HCT116 (cell line): ENCODE measurements at regions not wholly inside any gene's neighbourhood (a gene's known extent, or its start where the extent isn't known, plus 50 kb on each side); places are given as distances from the start of the nearest gene placed in this dataset.

Experiments used
- ATAC-seq: fragments of 200-7000 bp; cut with Tn5 transposase; 2 replicates; pipeline ENCODE4 v1.9.1; 2020; ENCODE audit warnings: mild to moderate bottlenecking, moderate library complexity
- BruUV-seq: library from RNA; stranded (reverse); fragments of 400-500 nt; replicated peaks from 2 replicates; lab custom pipeline; 2021; lab: Mats Ljungman, UMichigan
- CTCF ChIA-PET: fragments of 300-600 bp; sonication (Branson Sonifier 250); formaldehyde crosslinking; loops from one replicate; lab custom pipeline; 2021; ENCODE audit warnings: antibody characterized with exemption; lab: Charles Lee
- POLR2A ChIA-PET: fragments of 300-600, 350-600 bp; sonication (Branson Sonifier 250); formaldehyde crosslinking; loops from one replicate; lab custom pipeline; 2021; ENCODE audit warnings: antibody characterized with exemption; lab: Charles Lee
- RAD21 ChIA-PET, 2 experiments: fragments of 300-600 bp; sonication (Branson Sonifier 250); formaldehyde crosslinking; loops; one replicate each; lab custom pipeline; 2023; ENCODE audit warnings: low total read pairs in 2 of 2; ENCODE audit not compliant: uncharacterized antibody in 2 of 2, unreplicated experiment in 2 of 2, low non-redundant PET in 1 of 2; lab: Charles Lee
- DNase-seq: peaks from one replicate; pipeline ENCODE4 v3.0.0-alpha.2; 2010; ENCODE audit warnings: low read depth, low spot score
- H2AFZ ChIP-seq: fragments of 200-600 bp; shearing (Covaris generic), sonication (generic); 2 replicates; pipeline ENCODE4 v1.6.1; 2017; ENCODE audit warnings: low read depth, mixed run types, mixed read lengths, antibody characterized with exemption, low read length; ENCODE audit not compliant: poor library complexity, severe bottlenecking
- H3K27ac ChIP-seq: 2 replicates; pipeline ENCODE4 v1.5.1; 2012; ENCODE audit warnings: low read depth, low read length
- H3K27me3 ChIP-seq: fragments of 200-600 bp; sonication (generic); 2 replicates; pipeline ENCODE4 v1.6.1; 2016; ENCODE audit warnings: mixed run types, low read length, mixed read lengths; ENCODE audit not compliant: insufficient read depth
- H3K36me3 ChIP-seq, 2 experiments: fragments of 200-500 bp in 1 of 2; fragments of 200-600 bp in 1 of 2; sonication (Bioruptor generic) in 1 of 2; sonication (generic) in 1 of 2; 2 replicates each; pipeline versions ENCODE4 v1.5.1 to v1.6.1; 2014 to 2016; ENCODE audit warnings: low read length in 2 of 2, inconsistent platforms in 1 of 2, mixed read lengths in 1 of 2, mixed run types in 1 of 2; ENCODE audit not compliant: insufficient read depth in 2 of 2, control insufficient read depth in 1 of 2
- H3K4me1 ChIP-seq, 2 experiments: fragments of 200-600 bp in 1 of 2; sonication (generic) in 1 of 2; 2 replicates each; pipeline versions ENCODE4 v1.5.1 to v1.6.1; 2012 to 2017; ENCODE audit warnings: low read length in 2 of 2, inconsistent platforms in 1 of 2, mild to moderate bottlenecking in 1 of 2, mixed read lengths in 1 of 2, mixed run types in 1 of 2, moderate library complexity in 1 of 2; ENCODE audit not compliant: insufficient read depth in 2 of 2, control insufficient read depth in 1 of 2
- H3K4me2 ChIP-seq: fragments of 200-600 bp; sonication (generic); 2 replicates; pipeline ENCODE4 v1.6.1; 2017; ENCODE audit warnings: mixed run types, low read length, mixed read lengths
- H3K4me3 ChIP-seq, 2 experiments: fragments of 200-600 bp in 1 of 2; sonication (generic) in 1 of 2; replicated peaks in 1 of 2; 2 replicates each; pipeline ENCODE4 v1.5.1; 2011 to 2016; ENCODE audit warnings: low read length in 2 of 2, control low read depth in 1 of 2, low read depth in 1 of 2, mild to moderate bottlenecking in 1 of 2, mixed read lengths in 1 of 2, mixed run types in 1 of 2
- H3K79me2 ChIP-seq: fragments of 200-600 bp; sonication (generic); 2 replicates; pipeline ENCODE4 v1.6.1; 2017; ENCODE audit warnings: mild to moderate bottlenecking, mixed run types, low read length, moderate library complexity, mixed read lengths; ENCODE audit not compliant: insufficient read depth
- H3K9ac ChIP-seq: fragments of 200-600 bp; sonication (generic); 2 replicates; pipeline ENCODE4 v1.6.1; 2016; ENCODE audit warnings: low read length, mixed read lengths
- H3K9me2 ChIP-seq: fragments of 200-600 bp; sonication (generic), shearing (Covaris generic); 2 replicates; pipeline ENCODE4 v1.6.1; 2017; ENCODE audit warnings: mixed run types, mild to moderate bottlenecking, moderate library complexity; ENCODE audit not compliant: insufficient read depth
- H3K9me3 ChIP-seq, 2 experiments: fragments of 200-500 bp in 1 of 2; fragments of 200-600 bp in 1 of 2; sonication (Bioruptor generic) in 1 of 2; sonication (generic) in 1 of 2; 2 replicates each; pipeline ENCODE4 v1.6.1; 2014 to 2017; ENCODE audit warnings: low read length in 2 of 2, mixed read lengths in 2 of 2, inconsistent platforms in 1 of 2, low read depth in 1 of 2, mild to moderate bottlenecking in 1 of 2, mixed run types in 1 of 2, moderate library complexity in 1 of 2; ENCODE audit not compliant: control insufficient read depth in 1 of 2, insufficient read depth in 1 of 2
- H4K20me1 ChIP-seq: fragments of 200-600 bp; sonication (generic), shearing (Covaris generic); 2 replicates; pipeline ENCODE4 v1.6.1; 2017; ENCODE audit warnings: mixed run types, mild to moderate bottlenecking, moderate library complexity; ENCODE audit not compliant: insufficient read depth
- CEBPB ChIP-seq: IDR thresholded peaks from 2 replicates; pipeline ENCODE4 v1.6.1; 2012; ENCODE audit warnings: low read depth
- CTCF ChIP-seq, 3 experiments: fragments of 200-600 bp in 1 of 3; sonication (generic) in 1 of 3; IDR thresholded peaks in 2 of 3; conservative IDR thresholded peaks in 1 of 3; 2 replicates each; pipeline ENCODE4 v1.5.1; 2012 to 2017; ENCODE audit warnings: low read depth in 2 of 3, low read length in 2 of 3, antibody characterized with exemption in 1 of 3, borderline replicate concordance in 1 of 3, control low read depth in 1 of 3, mild to moderate bottlenecking in 1 of 3, mixed read lengths in 1 of 3, mixed run types in 1 of 3, moderate library complexity in 1 of 3; ENCODE audit not compliant: insufficient read depth in 1 of 3
- EGR1 ChIP-seq: IDR thresholded peaks from 2 replicates; pipeline ENCODE4 v1.6.1; 2012; ENCODE audit warnings: low read depth
- ELF1 ChIP-seq: IDR thresholded peaks from 2 replicates; pipeline ENCODE4 v1.6.1; 2012; ENCODE audit warnings: low read depth, borderline replicate concordance
- EZH2phosphoT487 ChIP-seq: fragments of 200-600 bp; IDR thresholded peaks from 2 replicates; pipeline ENCODE4 v1.6.1; 2018; ENCODE audit warnings: antibody characterized with exemption, borderline replicate concordance
- MAX ChIP-seq: IDR thresholded peaks from 2 replicates; pipeline ENCODE4 v1.6.1; 2012
- POLR2A ChIP-seq: IDR thresholded peaks from 2 replicates; pipeline ENCODE4 v1.7.0; 2011; ENCODE audit warnings: borderline replicate concordance; ENCODE audit not compliant: insufficient read depth, insufficient read length; ENCODE audit errors: extremely low read depth
- REST ChIP-seq: IDR thresholded peaks from 2 replicates; pipeline ENCODE4 v1.6.1; 2012; ENCODE audit warnings: low read depth
- SIN3A ChIP-seq: IDR thresholded peaks from 2 replicates; pipeline ENCODE4 v1.6.1; 2012; ENCODE audit warnings: low read depth
- SP1 ChIP-seq: IDR thresholded peaks from 2 replicates; pipeline ENCODE4 v1.6.1; 2012; ENCODE audit warnings: low read depth
- SRF ChIP-seq: IDR thresholded peaks from 2 replicates; pipeline ENCODE4 v1.6.1; 2012; ENCODE audit warnings: low read depth
- TCF7L2 ChIP-seq: IDR thresholded peaks from 2 replicates; pipeline ENCODE4 v1.7.0; 2011; ENCODE audit warnings: borderline replicate concordance, inconsistent platforms; ENCODE audit not compliant: insufficient read depth, insufficient read length; ENCODE audit errors: extremely low read depth
- ZBTB33 ChIP-seq: IDR thresholded peaks from 2 replicates; pipeline ENCODE4 v1.6.1; 2011; ENCODE audit warnings: mild to moderate bottlenecking, low read length, moderate library complexity; ENCODE audit not compliant: insufficient replicate concordance; ENCODE audit errors: extremely low read depth
- intact Hi-C: fragments of 100-400 bp; cut with micrococcal nuclease; formaldehyde crosslinking; loops from 2 replicates; pipeline ENCODE4 v1.10.0; 2022
- TF ChIP-seq, protein P1 (sequence below): IDR thresholded peaks from 2 replicates; pipeline ENCODE4 v1.6.1; 2012

GRCh38 chr5:98402130-98402529 is 371.3 kb upstream of the RGMB start (continued):
- TF ChIP-seq REST: no peak
- no peak for TF ChIP-seq ELF1
- TF ChIP-seq SIN3A: no peak
- TF ChIP-seq MAX: no peak
- TF ChIP-seq, all 23 proteins: peak for 0

GRCh38 chr5:98403131-98403530 is 370.3 kb upstream of the RGMB start:
- H3K79me2 ChIP-seq: no peaks in the 10 kb centered on the region
- POLR2A ChIA-PET: no interaction called here
- CTCF ChIA-PET: no interaction called here
- H3K36me3 ChIP-seq: no peaks in the 10 kb centered on the region
- DNase-seq: no peak
- ATAC-seq: no peak
- H3K4me1 ChIP-seq: no peaks in the 10 kb centered on the region
- intact Hi-C loops: no loop called here
- H3K4me2 ChIP-seq: no peak overlapping the region
- no peaks in the 10 kb centered on the region for H3K9me2 ChIP-seq
- no peak overlapping the region for H2AFZ ChIP-seq
- H3K27me3 ChIP-seq: no peaks in the 10 kb centered on the region
- no peak overlapping the region for H3K4me3 ChIP-seq
- H4K20me1 ChIP-seq: no peaks in the 10 kb centered on the region
- no peak overlapping the region for H3K9ac ChIP-seq
- BruUV-seq: no TSS peak
- H3K27ac ChIP-seq: no peak overlapping the region
- RAD21 ChIA-PET: no interaction called here
- H3K9me3 ChIP-seq: no peaks in the 10 kb centered on the region
- TF ChIP-seq, protein P1, sequence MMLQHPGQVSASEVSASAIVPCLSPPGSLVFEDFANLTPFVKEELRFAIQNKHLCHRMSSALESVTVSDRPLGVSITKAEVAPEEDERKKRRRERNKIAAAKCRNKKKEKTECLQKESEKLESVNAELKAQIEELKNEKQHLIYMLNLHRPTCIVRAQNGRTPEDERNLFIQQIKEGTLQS: no peak
- no peak for TF ChIP-seq SP1
- TF ChIP-seq CTCF (IDR thresholded peaks at IDR 0.05 in 2 of 3, conservative IDR thresholded peaks at IDR 0.05 in 1 of 3; ENCODE audit: borderline replicate concordance in 1 of 3, insufficient read depth in 1 of 3, low read depth in 2 of 3, low read length in 2 of 3): no peak
- TF ChIP-seq EGR1: no peak
- TF ChIP-seq ELF1: no peak
- no peak for TF ChIP-seq MAX
- TF ChIP-seq ZBTB33: no peak
- no peak for TF ChIP-seq EZH2phosphoT487
- no peak for TF ChIP-seq CEBPB
- no peak for TF ChIP-seq POLR2A
- TF ChIP-seq SRF: no peak
- no peak for TF ChIP-seq TCF7L2
